Keratinocyte (primary cell): ENCODE measurements at regions not wholly inside any gene's neighbourhood (a gene's known extent, or its start where the extent isn't known, plus 50 kb on each side); places are given as distances from the start of the nearest gene placed in this dataset.

Experiments used
- DNase-seq: peaks from one replicate; pipeline ENCODE4 v3.0.0-alpha.2; 2011; ENCODE audit warnings: low read depth, missing footprints, low spot score
- FAIRE-seq: peaks from 2 replicates; lab custom pipeline; 2011; peaks lifted over from hg19 to GRCh38; lab: Jason Lieb, UNC
- H2AFZ ChIP-seq: 2 replicates; pipeline ENCODE4 v1.6.0; 2012; ENCODE audit warnings: low read length, control low read depth, inconsistent platforms; ENCODE audit not compliant: control insufficient read depth
- H3K27ac ChIP-seq: 2 replicates; pipeline ENCODE4 v1.5.1; 2011; ENCODE audit warnings: low read length; ENCODE audit not compliant: control insufficient read depth, insufficient read depth
- H3K27me3 ChIP-seq: 3 replicates; pipeline ENCODE4 v1.6.0; 2011; ENCODE audit warnings: low read length; ENCODE audit not compliant: control insufficient read depth, insufficient read depth; ENCODE audit errors: extremely low read depth
- H3K36me3 ChIP-seq, 2 experiments: 2 replicates in 1 of 2; 3 replicates in 1 of 2; pipeline ENCODE4 v1.5.1; 2011; ENCODE audit warnings: low read length in 2 of 2, mild to moderate bottlenecking in 1 of 2; ENCODE audit not compliant: control insufficient read depth in 2 of 2, insufficient read depth in 2 of 2; ENCODE audit errors: extremely low read depth in 1 of 2
- H3K4me1 ChIP-seq: 3 replicates; pipeline ENCODE4 v1.5.1; 2011; ENCODE audit warnings: low read length; ENCODE audit not compliant: control insufficient read depth, insufficient read depth; ENCODE audit errors: extremely low read depth
- H3K4me2 ChIP-seq: 3 replicates; pipeline ENCODE4 v1.6.0; 2011; ENCODE audit warnings: low read depth, low read length; ENCODE audit not compliant: control insufficient read depth, insufficient read depth; ENCODE audit errors: extremely low read depth
- H3K4me3 ChIP-seq, 3 experiments: fragments of 200-600 bp in 1 of 3; sonication (generic) in 1 of 3; 2 replicates in 2 of 3; 3 replicates in 1 of 3; pipeline ENCODE4 v1.5.1; 2011 to 2016; ENCODE audit warnings: low read length in 3 of 3, mild to moderate bottlenecking in 3 of 3, control low read depth in 2 of 3, inconsistent platforms in 1 of 3, low read depth in 1 of 3, mixed read lengths in 1 of 3, mixed run types in 1 of 3, moderate library complexity in 1 of 3; ENCODE audit not compliant: control insufficient read depth in 2 of 3, insufficient read depth in 2 of 3; ENCODE audit errors: extremely low read depth in 1 of 3
- H3K79me2 ChIP-seq: 2 replicates; pipeline ENCODE4 v1.6.0; 2012; ENCODE audit warnings: low read length; ENCODE audit not compliant: control insufficient read depth, insufficient read depth
- H3K9ac ChIP-seq: 3 replicates; pipeline ENCODE4 v1.6.0; 2011; ENCODE audit warnings: low read length; ENCODE audit not compliant: control insufficient read depth, insufficient read depth; ENCODE audit errors: extremely low read depth
- H3K9me1 ChIP-seq: 3 replicates; pipeline ENCODE4 v1.6.0; 2011; ENCODE audit warnings: low read length; ENCODE audit not compliant: control insufficient read depth, insufficient read depth; ENCODE audit errors: extremely low read depth
- H3K9me3 ChIP-seq: 2 replicates; pipeline ENCODE4 v1.5.1; 2012; ENCODE audit warnings: low read depth, low read length; ENCODE audit not compliant: control insufficient read depth
- H4K20me1 ChIP-seq: 3 replicates; pipeline ENCODE4 v1.6.0; 2011; ENCODE audit warnings: low read length; ENCODE audit not compliant: control insufficient read depth, insufficient read depth; ENCODE audit errors: extremely low read depth
- CTCF ChIP-seq, 3 experiments: IDR thresholded peaks in 1 of 3; conservative IDR thresholded peaks in 1 of 3; optimal IDR thresholded peaks in 1 of 3; 2 replicates in 2 of 3; 3 replicates in 1 of 3; pipeline versions ENCODE3 to v1.5.1; 2011; ENCODE audit warnings: low read length in 3 of 3, mild to moderate bottlenecking in 3 of 3, moderate library complexity in 2 of 3, control low read depth in 1 of 3, inconsistent platforms in 1 of 3; ENCODE audit not compliant: insufficient read depth in 2 of 3; ENCODE audit errors: extremely low read depth in 1 of 3
- EZH2 ChIP-seq: IDR thresholded peaks from one replicate; pipeline ENCODE4 v1.6.1; 2012; ENCODE audit warnings: inconsistent platforms, mild to moderate bottlenecking, low read length, moderate library complexity
- dilution Hi-C: fragments of 300-500 bp; cut with MboI; formaldehyde crosslinking; loops from one replicate; pipeline ENCODE4 v1.7.0; 2020; ENCODE audit warnings: low sequenced_read_pairs; ENCODE audit not compliant: extremely low pct_ligation_motif_present

DNA sequence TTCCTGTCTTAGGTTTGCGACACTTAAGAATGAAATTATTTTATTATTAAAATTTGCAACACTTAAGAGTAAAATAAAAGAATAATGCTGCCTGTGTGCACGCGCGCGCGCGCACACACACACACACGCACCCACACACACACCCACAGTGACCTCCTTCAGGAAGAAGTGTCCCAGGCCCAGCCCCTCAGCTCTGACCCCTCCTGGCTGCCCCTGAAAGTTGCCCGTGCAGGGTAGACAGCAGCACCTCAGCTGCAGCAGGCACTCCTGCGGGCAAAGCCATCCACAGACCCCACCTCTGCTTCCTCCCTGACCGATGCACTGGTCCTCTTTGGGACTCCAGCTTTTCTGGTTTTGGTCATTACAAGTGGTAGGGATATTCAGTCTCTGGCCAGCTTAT is 478.2 kb downstream of the NTRK3 start:
- no peaks in the 10 kb centered on the region for H3K9me1 ChIP-seq
- TF ChIP-seq CTCF (optimal IDR thresholded peaks at IDR 0.05 in 1 of 3, IDR thresholded peaks at IDR 0.05 in 1 of 3, conservative IDR thresholded peaks at IDR 0.05 in 1 of 3; ENCODE audit: extremely low read depth in 1 of 3, insufficient read depth in 2 of 3, low read length in 3 of 3), result no peak
- TF ChIP-seq EZH2, result no peak
- H3K27ac ChIP-seq, result no peak overlapping the region
- H3K27me3 ChIP-seq, result no peaks in the 10 kb centered on the region
- H4K20me1 ChIP-seq, result no peaks in the 10 kb centered on the region
- no peak overlapping the region for H3K9ac ChIP-seq
- FAIRE-seq (no peak), DNase-seq (no peak)
- no peaks in the 10 kb centered on the region for H3K4me1 ChIP-seq
- no peaks in the 10 kb centered on the region for H3K36me3 ChIP-seq
- H3K4me2 ChIP-seq, result no peak overlapping the region
- dilution Hi-C loops, result loop anchor here (25.0 kb wide), 1 partner anchor 109 kb away; no protein-coding TSS in a partner anchor
- no peak overlapping the region for H2AFZ ChIP-seq
- H3K79me2 ChIP-seq, result no peaks in the 10 kb centered on the region
- H3K9me3 ChIP-seq, result no peaks in the 10 kb centered on the region
- H3K4me3 ChIP-seq, result no peak overlapping the region

DNA sequence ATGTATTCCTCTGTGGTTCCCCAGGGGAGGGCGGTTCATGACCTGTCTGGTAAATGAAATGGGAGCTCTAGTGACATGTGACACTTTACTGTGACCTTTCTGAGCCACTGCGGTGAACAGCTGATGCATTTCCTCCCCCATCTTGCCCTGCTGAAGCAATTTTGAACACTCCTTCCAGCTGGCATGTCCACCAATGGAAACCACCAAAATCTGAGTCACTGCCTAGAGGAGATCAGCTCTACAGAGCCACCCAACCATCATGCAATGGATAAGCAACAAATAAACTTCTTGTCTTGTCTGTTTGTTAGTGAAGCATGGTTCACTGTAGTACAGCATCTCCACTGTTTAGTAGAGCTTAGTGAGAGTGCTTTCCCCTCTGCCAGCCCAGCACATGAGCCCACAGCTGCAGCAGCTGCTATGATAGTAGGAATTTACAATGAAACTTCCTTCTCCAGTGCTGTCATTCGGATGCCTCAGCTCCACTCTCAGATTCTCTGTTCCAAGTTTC is 479.4 kb downstream of the NTRK3 start:
- Histone ChIP-seq H4K20me1 (no peaks in the 10 kb centered on the region), H3K27me3 (no peaks in the 10 kb centered on the region), H3K9me3 (no peaks in the 10 kb centered on the region), H3K9ac (no peak overlapping the region), H3K4me2 (no peak overlapping the region), H2AFZ (no peak overlapping the region), H3K4me3 (no peak overlapping the region), H3K9me1 (no peaks in the 10 kb centered on the region), H3K4me1 (no peaks in the 10 kb centered on the region), H3K27ac (no peak overlapping the region), H3K79me2 (no peaks in the 10 kb centered on the region), H3K36me3 (no peaks in the 10 kb centered on the region)
- FAIRE-seq, result no peak
- no peak for DNase-seq
- dilution Hi-C loops, result loop anchor here (25.0 kb wide), 1 partner anchor 110 kb away; no protein-coding TSS in a partner anchor
- TF ChIP-seq CTCF (optimal IDR thresholded peaks at IDR 0.05 in 1 of 3, IDR thresholded peaks at IDR 0.05 in 1 of 3, conservative IDR thresholded peaks at IDR 0.05 in 1 of 3; ENCODE audit: extremely low read depth in 1 of 3, insufficient read depth in 2 of 3, low read length in 3 of 3) (no peak), EZH2 (no peak)
